Activated CD8-positive, alpha-beta T cell treated with anti-CD3 and anti-CD28 coated beads for 36 hours (primary cell): ENCODE measurements at regions not wholly inside any gene's neighbourhood (a gene's known extent, or its start where the extent isn't known, plus 50 kb on each side); places are given as distances from the start of the nearest gene placed in this dataset.

Experiments
- ATAC-seq: fragments of 200-7000 bp; cut with Tn5 transposase; one replicate; pipeline ENCODE4 v1.10.0; 2021; ENCODE audit warnings: mild to moderate bottlenecking, moderate library complexity
- CTCF ChIA-PET: fragments of 350-600 bp; sonication (Branson Sonifier 250); formaldehyde crosslinking; loops from one replicate; lab custom pipeline; 2021; ENCODE audit warnings: antibody characterized with exemption; lab: Charles Lee
- POLR2A ChIA-PET: fragments of 350-600 bp; sonication (Branson Sonifier 250); formaldehyde crosslinking; loops from one replicate; lab custom pipeline; 2021; ENCODE audit warnings: antibody characterized with exemption; lab: Charles Lee
- DNase-seq: peaks from one replicate; pipeline ENCODE4 v3.0.0-alpha.2; 2020
- H3K27ac Mint-ChIP-seq: one replicate; pipeline ENCODE4 v1.8.0; 2021; ENCODE audit warnings: mild to moderate bottlenecking, mixed read lengths
- H3K27me3 Mint-ChIP-seq: one replicate; pipeline ENCODE4 v1.8.0; 2021; ENCODE audit warnings: mixed read lengths
- H3K36me3 Mint-ChIP-seq: one replicate; pipeline ENCODE4 v1.8.0; 2021; ENCODE audit warnings: low read depth, mixed read lengths
- H3K4me1 Mint-ChIP-seq: one replicate; pipeline ENCODE4 v1.8.0; 2021; ENCODE audit warnings: low read depth, mixed read lengths
- H3K4me3 Mint-ChIP-seq: one replicate; pipeline ENCODE4 v1.8.0; 2021; ENCODE audit warnings: mild to moderate bottlenecking, moderate library complexity, mixed read lengths
- H3K9me3 Mint-ChIP-seq: one replicate; pipeline ENCODE4 v1.8.0; 2021; ENCODE audit warnings: mixed read lengths
- CTCF ChIP-seq: fragments of 200-600 bp; IDR thresholded peaks from one replicate; pipeline ENCODE4 v1.8.0; 2022; ENCODE audit warnings: antibody characterized with exemption, mild to moderate bottlenecking
- intact Hi-C: fragments of 100-400 bp; cut with micrococcal nuclease; formaldehyde crosslinking; loops from one replicate; pipeline ENCODE4 v1.10.0; 2022

GRCh38 chr11:26204101-26204500 lies 127.8 kb upstream of the ANO3 start:
- Mint-ChIP-seq H3K36me3 (no peaks in the 10 kb centered on the region), H3K27ac (no peak overlapping the region), H3K4me3 (no peak overlapping the region), H3K27me3 (no peaks in the 10 kb centered on the region), H3K9me3 (no peaks in the 10 kb centered on the region), H3K4me1 (no peaks in the 10 kb centered on the region)
- ATAC-seq (no peak), DNase-seq (no peak)
- CTCF ChIA-PET: no interaction called here
- intact Hi-C loops: no loop called here
- POLR2A ChIA-PET: no interaction called here
- no peak for TF ChIP-seq CTCF

GRCh38 chr11:26204839-26205238 lies 127.1 kb upstream of the ANO3 start:
- no peaks in the 10 kb centered on the region for H3K4me1 Mint-ChIP-seq
- CTCF ChIA-PET: no interaction called here

GRCh38 chr11:26219183-26220117 lies 112.5 kb upstream of the ANO3 start:
- no peak for DNase-seq

More at GRCh38 chr11:26204839-26205238, 127.1 kb upstream of the ANO3 start:
- intact Hi-C loops: no loop called here
- ATAC-seq (no peak), DNase-seq (no peak)
- POLR2A ChIA-PET: no interaction called here
- Mint-ChIP-seq H3K27ac (no peak overlapping the region), H3K27me3 (no peaks in the 10 kb centered on the region), H3K36me3 (no peaks in the 10 kb centered on the region), H3K9me3 (no peaks in the 10 kb centered on the region), H3K4me3 (no peak overlapping the region)
- TF ChIP-seq CTCF: no peak

GRCh38 chr11:26225646-26226045 lies 106.3 kb upstream of the ANO3 start:
- Mint-ChIP-seq H3K27ac (no peak overlapping the region), H3K27me3 (no peaks in the 10 kb centered on the region), H3K4me1 (no peaks in the 10 kb centered on the region), H3K9me3 (peaks cover 3% of the 10 kb centered on the region), H3K36me3 (no peaks in the 10 kb centered on the region), H3K4me3 (no peak overlapping the region)
- POLR2A ChIA-PET: no interaction called here
- DNase-seq (no peak), ATAC-seq (no peak)
- TF ChIP-seq CTCF: no peak
- CTCF ChIA-PET: no interaction called here
- intact Hi-C loops: no loop called here

More at GRCh38 chr11:26219183-26220117, 112.5 kb upstream of the ANO3 start:
- ChIA-PET POLR2A (no interaction called here), CTCF (interaction anchor here (1.3 kb wide), 1 partner anchor 13 kb away, joined by 3 read pairs; no protein-coding TSS in a partner anchor)
- Mint-ChIP-seq H3K27ac (no peak overlapping the region), H3K9me3 (peaks cover 2% of the 10 kb centered on the region), H3K4me1 (no peaks in the 10 kb centered on the region), H3K4me3 (no peak overlapping the region), H3K27me3 (no peaks in the 10 kb centered on the region), H3K36me3 (no peaks in the 10 kb centered on the region)
- intact Hi-C loops: no loop called here
- no peak for ATAC-seq
- no peak for TF ChIP-seq CTCF

- H3K4me3 Mint-ChIP-seq: no peak overlapping the region
- ATAC-seq (no peak), DNase-seq (no peak)
- H3K4me1 Mint-ChIP-seq: no peaks in the 10 kb centered on the region
- H3K27me3 Mint-ChIP-seq: no peaks in the 10 kb centered on the region
- CTCF ChIA-PET: no interaction called here
- intact Hi-C loops: no loop called here
- H3K36me3 Mint-ChIP-seq: no peaks in the 10 kb centered on the region
- peaks cover 3% of the 10 kb centered on the region for H3K9me3 Mint-ChIP-seq
- no peak for TF ChIP-seq CTCF
- POLR2A ChIA-PET: no interaction called here
- H3K27ac Mint-ChIP-seq: no peak overlapping the region
These were observed 104.6 kb upstream of the ANO3 start for GRCh38 chr11:26227301-26227746.
